Effector memory CD4-positive, alpha-beta T cell (primary cell): ENCODE measurements at regions not wholly inside any gene's neighbourhood (a gene's known extent, or its start where the extent isn't known, plus 50 kb on each side); places are given as distances from the start of the nearest gene placed in this dataset.

Experiments
- DNase-seq, 3 donors: peaks; one replicate each; pipeline ENCODE4 v3.0.0-alpha.2; 2020
- H3K27ac ChIP-seq: 2 replicates; pipeline ENCODE4 v1.7.0; 2013; ENCODE audit warnings: mild to moderate bottlenecking, low read length, moderate library complexity; ENCODE audit not compliant: insufficient read depth, poor library complexity, severe bottlenecking
- H3K27me3 ChIP-seq: replicated peaks from 2 replicates; pipeline ENCODE4 v1.7.0; 2013; ENCODE audit warnings: mild to moderate bottlenecking, low read length; ENCODE audit not compliant: insufficient read depth, control insufficient read depth, poor library complexity, severe bottlenecking
- H3K36me3 ChIP-seq: 2 replicates; pipeline ENCODE4 v1.7.0; 2013; ENCODE audit warnings: mild to moderate bottlenecking, low read length, moderate library complexity; ENCODE audit not compliant: control insufficient read depth, insufficient read depth
- H3K4me1 ChIP-seq: 2 replicates; pipeline ENCODE4 v1.7.0; 2013; ENCODE audit warnings: low read length, mild to moderate bottlenecking; ENCODE audit not compliant: control insufficient read depth, insufficient read depth, poor library complexity, severe bottlenecking
- H3K4me3 ChIP-seq: 2 replicates; pipeline ENCODE4 v1.7.0; 2013; ENCODE audit warnings: low read length, low read depth, mild to moderate bottlenecking; ENCODE audit not compliant: insufficient read depth, poor library complexity, severe bottlenecking
- H3K9me3 ChIP-seq: 2 replicates; pipeline ENCODE4 v1.7.0; 2013; ENCODE audit warnings: mild to moderate bottlenecking, low read length, moderate library complexity; ENCODE audit not compliant: control insufficient read depth

DNA sequence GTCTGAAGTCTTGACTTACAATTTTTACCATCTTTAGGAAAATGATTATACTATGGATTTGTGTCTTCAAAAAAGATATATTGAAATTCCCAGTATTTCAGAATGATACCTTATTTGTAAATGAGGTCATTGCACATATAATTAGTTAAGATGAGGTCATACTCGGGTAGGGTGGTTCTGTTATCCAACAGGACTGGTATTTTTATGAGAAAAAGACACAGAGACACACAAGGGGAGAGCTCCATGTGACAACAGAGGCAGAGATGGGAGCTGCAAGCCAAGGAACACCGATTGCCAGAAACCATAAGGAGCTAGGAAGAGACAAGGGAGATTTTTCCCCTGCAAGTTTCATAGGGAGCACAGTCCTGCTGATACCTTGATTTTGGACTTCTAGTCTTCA, 356.9 kb downstream of the ARL4A start:
- DNase-seq: no peak
- no peak overlapping the region for H3K4me3 ChIP-seq
- no peak overlapping the region for H3K27ac ChIP-seq
- no peaks in the 10 kb centered on the region for H3K36me3 ChIP-seq
- no peaks in the 10 kb centered on the region for H3K27me3 ChIP-seq
- H3K4me1 ChIP-seq: no peaks in the 10 kb centered on the region
- no peaks in the 10 kb centered on the region for H3K9me3 ChIP-seq

DNA sequence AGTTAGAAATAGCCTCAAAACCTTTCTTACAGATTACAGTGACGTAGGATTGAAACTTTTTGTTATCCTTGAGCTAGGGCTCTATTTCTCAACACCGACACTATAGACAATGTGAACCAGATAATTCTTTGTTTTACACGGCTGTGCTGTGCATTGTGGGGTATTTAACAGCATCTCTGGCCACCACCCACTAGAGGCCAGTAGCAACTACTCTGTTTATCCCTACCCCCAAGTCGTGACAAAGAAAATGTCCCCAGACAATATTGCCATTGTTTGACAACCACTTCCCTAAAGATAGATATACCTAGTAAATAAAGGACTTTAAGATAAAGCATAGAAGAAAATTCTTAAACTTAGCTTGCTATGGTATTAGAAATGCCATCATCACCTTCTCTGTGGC, 359.6 kb downstream of the ARL4A start:
- no peak overlapping the region for H3K4me3 ChIP-seq
- no peaks in the 10 kb centered on the region for H3K9me3 ChIP-seq
- no peak overlapping the region for H3K27ac ChIP-seq
- no peaks in the 10 kb centered on the region for H3K36me3 ChIP-seq
- H3K27me3 ChIP-seq: no peaks in the 10 kb centered on the region
- no peak for DNase-seq
- H3K4me1 ChIP-seq: peaks cover 2% of the 10 kb centered on the region

DNA sequence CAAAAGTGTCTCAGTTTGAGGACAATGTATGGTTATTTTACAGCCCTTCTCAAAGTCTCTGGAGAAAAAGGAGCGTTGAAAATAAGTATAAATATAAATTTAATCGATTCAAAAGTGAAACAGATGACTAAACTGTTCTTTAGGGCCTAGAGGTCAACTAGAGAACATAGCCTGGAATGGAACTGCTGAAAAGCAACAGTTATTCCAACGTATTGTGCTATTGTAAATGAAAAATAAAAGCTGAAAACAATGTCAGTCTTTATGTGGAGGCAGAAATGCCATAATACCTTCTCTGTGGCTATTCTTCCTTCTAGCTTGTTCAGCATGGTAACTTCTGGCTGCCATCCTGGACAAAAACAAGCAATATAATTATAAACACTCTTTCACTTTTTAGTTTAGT, 362.5 kb downstream of the ARL4A start:
- H3K4me1 ChIP-seq: peaks cover 2% of the 10 kb centered on the region

DNA sequence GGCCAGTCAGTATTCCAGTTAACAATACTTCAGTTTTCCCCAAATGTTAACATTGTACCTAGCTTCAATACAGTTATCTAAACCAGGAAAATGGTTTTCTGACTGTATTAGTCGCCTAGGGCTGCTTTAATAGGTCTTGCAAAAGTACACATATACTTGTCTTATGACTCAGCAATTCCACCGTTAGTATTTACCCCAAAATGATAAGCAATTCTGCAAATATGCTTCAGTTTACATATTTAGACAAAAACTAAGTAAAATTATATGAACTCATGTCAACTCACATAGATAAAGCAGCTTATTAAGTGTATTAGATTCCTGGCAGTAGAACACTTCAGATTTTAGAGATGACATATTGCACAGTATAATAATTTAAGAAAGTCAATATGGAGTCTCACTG, 363.3 kb downstream of the ARL4A start:
- H3K27ac ChIP-seq: no peak overlapping the region

More for the DNA sequence above, 362.5 kb downstream of the ARL4A start:
- Histone ChIP-seq H3K9me3 (no peaks in the 10 kb centered on the region), H3K4me3 (no peak overlapping the region), H3K36me3 (no peaks in the 10 kb centered on the region), H3K27me3 (no peaks in the 10 kb centered on the region), H3K27ac (no peak overlapping the region)
- DNase-seq: no peak

DNA sequence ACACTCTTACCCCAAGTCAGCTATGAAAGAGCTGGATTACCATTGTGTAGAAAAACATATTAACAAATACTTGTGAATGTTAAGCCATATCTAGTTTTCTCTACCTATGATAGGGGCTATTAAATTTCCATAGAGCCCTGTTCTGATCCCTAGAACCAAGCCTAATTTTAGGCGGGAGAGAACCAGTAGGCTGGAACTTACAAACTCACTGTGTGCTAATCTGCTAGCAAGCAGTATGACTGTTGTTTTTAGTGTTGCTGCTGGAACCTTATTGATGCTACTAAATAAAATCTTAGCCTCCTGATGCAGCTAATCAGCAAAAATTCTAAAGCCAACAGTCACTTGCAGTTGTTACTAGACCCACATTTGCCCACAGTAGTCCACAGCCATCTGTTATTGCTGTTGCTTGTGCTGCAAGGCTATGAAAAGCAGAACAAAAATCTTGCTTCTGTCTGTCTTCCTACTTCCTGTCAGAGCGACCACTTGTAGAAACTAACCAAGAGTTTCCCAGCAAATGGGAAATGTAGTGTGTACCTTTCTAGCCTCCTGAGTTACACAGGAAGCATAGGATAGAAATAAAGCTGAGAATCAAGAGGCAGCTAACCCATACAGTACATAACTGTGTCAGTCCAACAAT, 368.4 kb downstream of the ARL4A start:
- H3K27me3 ChIP-seq: no peaks in the 10 kb centered on the region
- no peaks in the 10 kb centered on the region for H3K36me3 ChIP-seq
- no peaks in the 10 kb centered on the region for H3K4me1 ChIP-seq
- no peak for DNase-seq
- H3K4me3 ChIP-seq: no peak overlapping the region
- no peak overlapping the region for H3K27ac ChIP-seq
- H3K9me3 ChIP-seq: no peaks in the 10 kb centered on the region

More for the DNA sequence above, 363.3 kb downstream of the ARL4A start:
- Histone ChIP-seq H3K27me3 (no peaks in the 10 kb centered on the region), H3K4me1 (peaks cover 2% of the 10 kb centered on the region), H3K4me3 (no peak overlapping the region), H3K36me3 (no peaks in the 10 kb centered on the region), H3K9me3 (no peaks in the 10 kb centered on the region)
- DNase-seq: no peak

DNA sequence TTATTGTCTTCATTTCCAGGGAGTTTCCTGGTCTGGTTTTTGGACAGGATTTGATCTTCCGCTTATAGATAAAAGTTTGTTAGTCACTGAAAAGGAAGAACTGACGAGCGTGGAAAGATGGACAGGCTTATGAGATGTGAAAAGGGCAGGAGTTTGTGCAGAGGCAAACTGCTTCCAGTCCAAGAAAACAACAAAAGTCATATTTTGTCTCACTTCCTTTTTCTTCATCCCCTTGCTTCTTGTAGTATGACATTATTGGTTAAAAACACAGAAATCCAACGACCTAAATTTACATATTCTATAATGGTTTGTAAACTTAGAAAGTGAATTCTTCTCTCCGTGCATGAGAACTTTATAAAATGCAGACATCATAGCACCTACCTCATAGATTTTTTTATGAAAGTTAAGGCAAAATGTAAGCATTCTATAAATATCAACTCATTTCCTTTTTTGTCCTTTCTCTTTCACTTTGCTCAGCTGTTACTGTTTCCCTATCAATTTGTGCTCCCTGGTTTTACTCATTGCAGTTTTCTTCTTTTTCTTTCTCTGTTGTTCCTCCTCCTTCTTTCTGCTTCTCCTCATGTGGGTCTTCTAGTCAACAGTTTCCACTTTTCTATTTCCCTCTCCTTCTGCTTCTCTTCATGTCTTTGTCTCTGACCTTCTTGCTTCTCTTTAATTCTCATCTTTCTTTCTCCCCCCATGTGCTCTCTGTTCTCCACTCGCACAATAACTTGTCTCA, 370.2 kb downstream of the ARL4A start:
- Histone ChIP-seq H3K27me3 (no peaks in the 10 kb centered on the region), H3K36me3 (no peaks in the 10 kb centered on the region), H3K4me3 (peak overlapping the region; percentile 18), H3K27ac (no peak overlapping the region), H3K4me1 (no peaks in the 10 kb centered on the region), H3K9me3 (no peaks in the 10 kb centered on the region)
- DNase-seq: no peak

DNA sequence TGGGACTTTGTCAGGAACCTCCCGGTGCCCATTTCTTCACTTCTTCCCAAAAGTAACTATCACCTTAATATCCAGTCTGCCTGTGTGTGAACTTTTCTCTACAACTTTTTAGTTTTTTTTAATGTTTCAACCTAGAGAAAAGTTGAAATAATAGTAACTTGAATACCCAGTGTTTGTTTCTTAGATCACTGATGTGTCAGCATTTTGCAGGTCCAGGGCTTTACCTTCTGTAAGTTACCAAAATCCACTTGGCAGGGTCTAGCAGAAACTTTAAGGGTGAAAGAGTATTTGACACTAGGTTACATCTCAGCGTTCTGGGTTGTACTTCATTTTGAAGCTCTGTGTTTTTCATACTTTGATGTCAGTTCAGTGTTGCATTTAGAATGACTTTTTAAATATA, 372.7 kb downstream of the ARL4A start:
- Histone ChIP-seq H3K4me1 (no peaks in the 10 kb centered on the region), H3K27me3 (no peaks in the 10 kb centered on the region), H3K4me3 (no peak overlapping the region), H3K36me3 (no peaks in the 10 kb centered on the region), H3K27ac (no peak overlapping the region), H3K9me3 (no peaks in the 10 kb centered on the region)
- DNase-seq: no peak

DNA sequence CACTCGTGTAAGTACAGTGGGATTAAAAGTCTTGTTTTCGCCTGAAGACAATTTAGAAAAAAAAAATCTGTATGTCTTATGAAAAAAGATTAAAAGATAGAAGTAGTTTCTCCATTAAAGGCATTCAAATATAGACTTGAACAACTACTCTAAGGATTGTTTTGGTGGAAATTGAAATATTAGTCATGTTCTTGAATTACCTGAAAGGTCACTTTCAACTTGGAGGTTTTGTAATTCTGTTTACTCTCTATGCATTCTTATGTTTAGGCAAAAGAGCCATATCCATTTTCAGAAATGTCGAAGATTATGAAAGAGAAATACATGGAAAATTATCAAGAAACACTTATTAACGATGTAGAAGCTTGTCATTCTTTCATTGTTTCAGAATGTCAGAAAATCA, 373.7 kb downstream of the ARL4A start:
- DNase-seq: no peak
- Histone ChIP-seq H3K4me3 (no peak overlapping the region), H3K27me3 (no peaks in the 10 kb centered on the region), H3K27ac (no peak overlapping the region), H3K36me3 (no peaks in the 10 kb centered on the region), H3K9me3 (no peaks in the 10 kb centered on the region), H3K4me1 (no peaks in the 10 kb centered on the region)

DNA sequence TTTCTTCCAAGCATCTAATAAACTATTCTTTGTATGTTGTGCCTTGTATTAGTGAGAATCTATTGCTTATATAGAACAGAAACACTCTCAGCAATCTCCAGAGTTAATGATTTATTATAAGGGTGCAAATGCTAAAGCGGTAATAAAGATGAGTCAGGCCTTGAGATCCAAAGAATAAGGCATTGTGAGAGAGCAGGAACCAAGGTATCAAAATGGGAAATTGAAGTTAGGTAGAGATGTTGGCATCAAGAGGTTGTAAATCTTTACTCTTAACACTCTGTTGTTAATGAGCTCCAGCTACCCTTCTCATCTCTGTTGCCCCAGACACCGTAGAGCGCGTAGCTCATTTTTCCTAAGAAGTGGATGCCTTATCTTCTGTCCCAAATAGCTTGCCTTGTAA, 375.2 kb downstream of the ARL4A start:
- Histone ChIP-seq H3K9me3 (no peaks in the 10 kb centered on the region), H3K36me3 (no peaks in the 10 kb centered on the region), H3K4me3 (no peak overlapping the region), H3K27me3 (no peaks in the 10 kb centered on the region), H3K4me1 (no peaks in the 10 kb centered on the region), H3K27ac (no peak overlapping the region)
- DNase-seq: no peak

DNA sequence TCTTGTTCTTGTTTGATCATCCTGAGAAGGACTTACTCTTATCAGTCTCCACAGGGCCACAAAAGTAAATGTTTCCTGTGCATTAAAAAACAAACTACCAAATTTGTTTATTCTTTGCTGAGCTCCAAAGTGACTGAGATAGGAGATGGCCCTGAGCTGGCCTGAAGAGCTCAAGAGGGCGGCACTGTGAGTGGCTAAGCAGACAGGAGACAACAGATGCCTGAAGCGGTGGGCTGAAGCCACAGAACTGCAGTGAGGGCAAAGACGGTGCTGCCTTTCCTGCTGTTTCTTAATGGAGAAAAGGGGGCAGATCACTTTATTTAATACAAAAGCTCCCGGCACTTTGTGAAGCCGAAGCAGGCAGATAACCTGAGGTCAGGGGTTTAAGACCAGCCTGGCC, 379.6 kb downstream of the ARL4A start:
- H3K36me3 ChIP-seq: no peaks in the 10 kb centered on the region
- no peaks in the 10 kb centered on the region for H3K9me3 ChIP-seq
- no peaks in the 10 kb centered on the region for H3K27me3 ChIP-seq

More for the DNA sequence above, 379.6 kb downstream of the ARL4A start:
- DNase-seq: no peak
- Histone ChIP-seq H3K4me3 (no peak overlapping the region), H3K27ac (no peak overlapping the region), H3K4me1 (no peaks in the 10 kb centered on the region)
